ENCODE measurements at regions not wholly inside any gene's neighbourhood (a gene's known extent, or its start where the extent isn't known, plus 50 kb on each side); places are given as distances from the start of the nearest gene placed in this dataset.

DNA sequence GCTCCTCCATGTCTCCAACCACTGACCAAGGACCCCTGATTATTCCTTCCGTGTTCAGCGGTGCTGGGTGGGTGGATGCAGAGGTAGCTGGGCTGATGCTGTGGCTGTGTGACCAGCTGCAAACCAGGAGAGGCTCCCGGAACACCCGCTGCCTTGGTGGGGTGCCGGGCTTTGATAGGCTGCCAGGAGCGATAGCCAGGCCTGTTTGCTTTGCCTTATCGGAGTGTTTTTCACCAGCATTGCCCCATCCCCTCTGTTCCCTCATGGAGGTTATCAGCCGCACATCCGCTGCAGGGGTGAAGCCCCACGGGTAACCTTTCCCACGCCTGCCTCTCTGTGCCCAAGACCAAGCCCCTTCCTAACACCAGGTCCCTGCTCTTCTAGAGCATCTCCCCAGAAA is 354.3 kb downstream of the C16orf95 start:
- no peak overlapping the region for H3K4me3 ChIP-seq (ENCODE audit: low read depth, low read length)
- TF ChIP-seq CTCF (IDR thresholded peaks at IDR 0.05; ENCODE audit: low read depth, low read length): no peak

- TF ChIP-seq CTCF (IDR thresholded peaks at IDR 0.05; ENCODE audit: low read depth, low read length): no peak
- no peak overlapping the region for H3K4me3 ChIP-seq (ENCODE audit: low read depth, low read length)
These were observed 353.3 kb downstream of the C16orf95 start for GRCh38 chr16:86963600-86964575.

DNA sequence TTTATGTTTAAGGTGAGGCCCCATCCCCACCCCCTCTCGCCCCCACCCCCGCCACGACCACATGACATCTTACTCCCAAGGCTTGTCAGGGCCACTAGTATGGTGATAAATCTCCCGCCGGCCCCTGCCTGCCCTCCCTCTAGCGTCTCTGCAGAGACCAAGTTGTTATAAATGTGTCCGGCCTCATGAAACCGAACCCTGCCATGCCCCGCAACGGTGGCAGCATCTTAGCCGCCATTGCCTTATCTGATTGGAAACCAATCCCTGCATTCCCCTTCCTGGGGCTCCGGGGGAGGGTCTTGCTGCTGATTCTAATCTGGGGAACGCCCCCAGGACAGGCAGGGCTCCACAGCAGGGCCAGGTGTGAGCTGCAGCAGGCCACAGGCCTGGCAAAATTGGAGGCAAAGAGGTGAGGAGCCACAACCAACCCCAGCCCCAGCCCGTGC is 352.4 kb downstream of the C16orf95 start:
- TF ChIP-seq CTCF (IDR thresholded peaks at IDR 0.05; ENCODE audit: low read depth, low read length): no peak
- H3K4me3 ChIP-seq (ENCODE audit: low read depth, low read length): no peak overlapping the region

GRCh38 chr16:86965331-86965730 is 351.9 kb downstream of the C16orf95 start:
- no peak overlapping the region for H3K4me3 ChIP-seq (ENCODE audit: low read depth, low read length)
- no peak for TF ChIP-seq CTCF (IDR thresholded peaks at IDR 0.05; ENCODE audit: low read depth, low read length)

DNA sequence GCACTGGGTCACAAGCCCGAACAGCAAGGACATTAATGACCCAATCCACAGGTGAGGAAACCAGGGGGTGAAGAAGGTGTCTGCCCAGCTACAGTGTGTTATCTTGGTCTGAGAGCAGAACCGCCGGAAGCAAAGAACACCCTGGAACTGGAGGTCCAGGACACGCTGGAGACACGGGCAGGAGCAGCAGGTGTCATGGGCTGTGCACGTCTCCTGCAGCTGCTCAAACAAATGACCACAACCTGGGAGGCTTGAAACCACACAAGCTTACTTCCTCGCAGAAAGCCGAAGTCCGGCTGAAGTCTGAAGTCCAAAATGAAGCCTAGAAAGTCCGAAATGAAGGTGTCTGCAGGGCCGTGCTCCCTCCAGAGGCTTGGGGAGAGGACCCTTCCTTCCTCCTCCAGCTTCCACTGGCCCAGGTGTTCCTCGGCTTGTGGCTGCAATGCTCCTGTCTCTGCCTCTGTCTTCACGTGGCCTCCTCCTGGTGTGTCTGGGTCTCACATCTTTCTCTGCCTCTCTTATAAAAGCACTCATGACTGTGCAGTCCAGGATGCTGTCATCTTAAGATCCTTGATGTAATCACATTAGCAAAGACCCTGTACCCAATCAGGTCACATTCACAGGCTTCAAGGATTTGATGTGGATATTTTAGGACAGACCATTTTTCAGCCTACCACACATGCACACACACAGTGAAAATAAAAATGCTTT is 351.2 kb downstream of the C16orf95 start:
- TF ChIP-seq CTCF (IDR thresholded peaks at IDR 0.05; ENCODE audit: low read depth, low read length): no peak
- H3K4me3 ChIP-seq (ENCODE audit: low read depth, low read length): no peak overlapping the region

DNA sequence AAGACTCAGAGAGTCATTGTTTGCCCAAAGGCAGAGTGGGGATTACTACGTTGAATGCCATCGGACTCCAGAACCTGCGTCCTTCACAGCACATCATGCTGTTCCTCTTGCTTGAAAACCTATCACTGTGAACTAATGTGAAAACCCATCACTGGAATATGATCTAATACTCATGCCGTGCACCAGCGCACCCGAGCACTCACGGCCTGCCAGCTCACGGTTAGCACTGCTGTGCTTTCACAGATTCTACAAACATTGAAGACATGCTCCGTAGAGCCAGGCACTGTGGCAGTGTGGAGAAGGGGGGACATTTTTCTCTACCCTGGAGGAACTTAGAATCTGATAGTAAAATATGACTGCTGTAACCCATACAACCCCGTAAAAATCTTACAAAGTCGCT is 350.4 kb downstream of the C16orf95 start:
- no peak overlapping the region for H3K4me3 ChIP-seq (ENCODE audit: low read depth, low read length)
- TF ChIP-seq CTCF (IDR thresholded peaks at IDR 0.05; ENCODE audit: low read depth, low read length): no peak

DNA sequence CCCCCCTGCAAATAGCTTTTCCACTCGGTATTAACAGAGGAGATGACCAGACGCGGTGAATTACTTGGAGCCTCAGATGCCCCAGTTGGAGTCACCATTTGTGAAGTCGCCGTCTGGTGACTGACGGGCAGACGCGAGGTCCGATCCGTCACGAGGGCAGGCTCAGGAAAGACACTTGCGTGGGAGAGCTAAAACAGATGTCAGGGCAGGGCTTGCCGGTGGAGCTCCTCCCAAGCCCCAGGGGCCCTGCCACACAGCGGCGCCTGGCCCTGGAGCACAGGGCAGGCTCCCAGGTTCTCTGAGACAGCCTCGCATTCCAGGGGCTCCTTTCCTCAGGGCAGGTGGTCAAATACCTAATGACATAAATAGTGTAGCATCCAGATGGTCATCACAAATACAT is 348.3 kb downstream of the C16orf95 start:
- TF ChIP-seq CTCF (IDR thresholded peaks at IDR 0.05; ENCODE audit: low read depth, low read length): no peak

More for the DNA sequence above, 348.3 kb downstream of the C16orf95 start:
- no peak overlapping the region for H3K4me3 ChIP-seq (ENCODE audit: low read depth, low read length)
